B cell (primary cell): ENCODE measurements at regions not wholly inside any gene's neighbourhood (a gene's known extent, or its start where the extent isn't known, plus 50 kb on each side); places are given as distances from the start of the nearest gene placed in this dataset.

Experiments used
- EZH2 ChIP-seq: IDR thresholded peaks from 2 replicates; pipeline ENCODE4 v1.6.1; 2012; ENCODE audit warnings: borderline replicate concordance, low read depth, mild to moderate bottlenecking, moderate library complexity, low read length; ENCODE audit not compliant: insufficient read depth, poor library complexity, severe bottlenecking
- TF ChIP-seq, protein P1 (sequence below): fragments of 200-600 bp; IDR thresholded peaks from one replicate; pipeline ENCODE4 v1.8.0; 2022; ENCODE audit warnings: antibody characterized with exemption, mild to moderate bottlenecking

DNA sequence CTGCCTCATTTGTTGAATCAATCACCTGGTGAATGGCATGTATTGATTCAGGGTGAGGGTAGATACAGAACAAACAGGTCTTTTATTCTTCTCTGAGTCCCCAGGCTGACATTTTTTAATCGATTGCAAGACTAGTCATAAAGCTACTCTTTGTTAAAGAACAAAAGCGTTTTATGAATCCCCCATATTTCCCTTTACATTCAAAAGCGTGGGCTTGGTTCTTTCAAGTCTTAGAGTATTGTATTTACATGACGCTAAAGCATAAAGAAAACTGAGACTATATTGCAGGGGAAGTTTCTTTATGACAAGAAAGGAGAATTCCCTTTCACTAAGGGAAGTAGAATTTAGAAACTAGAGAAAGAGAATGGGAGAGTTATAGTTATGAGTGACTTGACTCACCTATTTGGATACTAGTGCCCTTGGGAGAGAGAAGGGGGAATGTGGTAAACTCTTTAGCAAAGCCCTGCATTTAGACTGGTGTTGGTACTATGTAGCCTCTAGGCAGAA is 69.3 kb upstream of the PDE5A start:
- TF ChIP-seq, protein P1, sequence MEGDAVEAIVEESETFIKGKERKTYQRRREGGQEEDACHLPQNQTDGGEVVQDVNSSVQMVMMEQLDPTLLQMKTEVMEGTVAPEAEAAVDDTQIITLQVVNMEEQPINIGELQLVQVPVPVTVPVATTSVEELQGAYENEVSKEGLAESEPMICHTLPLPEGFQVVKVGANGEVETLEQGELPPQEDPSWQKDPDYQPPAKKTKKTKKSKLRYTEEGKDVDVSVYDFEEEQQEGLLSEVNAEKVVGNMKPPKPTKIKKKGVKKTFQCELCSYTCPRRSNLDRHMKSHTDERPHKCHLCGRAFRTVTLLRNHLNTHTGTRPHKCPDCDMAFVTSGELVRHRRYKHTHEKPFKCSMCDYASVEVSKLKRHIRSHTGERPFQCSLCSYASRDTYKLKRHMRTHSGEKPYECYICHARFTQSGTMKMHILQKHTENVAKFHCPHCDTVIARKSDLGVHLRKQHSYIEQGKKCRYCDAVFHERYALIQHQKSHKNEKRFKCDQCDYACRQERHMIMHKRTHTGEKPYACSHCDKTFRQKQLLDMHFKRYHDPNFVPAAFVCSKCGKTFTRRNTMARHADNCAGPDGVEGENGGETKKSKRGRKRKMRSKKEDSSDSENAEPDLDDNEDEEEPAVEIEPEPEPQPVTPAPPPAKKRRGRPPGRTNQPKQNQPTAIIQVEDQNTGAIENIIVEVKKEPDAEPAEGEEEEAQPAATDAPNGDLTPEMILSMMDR: no peak
- no peak for TF ChIP-seq EZH2
